Mucosa of descending colon (tissue), 3 donors: ENCODE measurements at regions not wholly inside any gene's neighbourhood (a gene's known extent, or its start where the extent isn't known, plus 50 kb on each side); places are given as distances from the start of the nearest gene placed in this dataset.

Source experiments
- ATAC-seq: fragments of 200-7000 bp; cut with Tn5 transposase; one replicate; pipeline ENCODE4 v1.9.1; 2020; ENCODE audit warnings: mild to moderate bottlenecking, moderate library complexity
- DNase-seq, 3 donors: peaks; one replicate each; pipeline ENCODE4 v3.0.0-alpha.2; 2020
- H3K36me3 ChIP-seq: fragments of 200-600 bp; one replicate; pipeline ENCODE4 v1.8.0; 2021; ENCODE audit warnings: low read depth, mild to moderate bottlenecking
- H3K4me1 ChIP-seq: fragments of 200-600 bp; one replicate; pipeline ENCODE4 v1.8.0; 2021; ENCODE audit warnings: low read depth, mild to moderate bottlenecking
- H3K4me3 ChIP-seq: fragments of 200-600 bp; one replicate; pipeline ENCODE4 v1.8.0; 2021; ENCODE audit warnings: mild to moderate bottlenecking
- H3K9me3 ChIP-seq: fragments of 200-600 bp; one replicate; pipeline ENCODE4 v1.8.0; 2021; ENCODE audit warnings: mild to moderate bottlenecking
- intact Hi-C, 2 donors: fragments of 100-400 bp; cut with DNase I in 1 of 2; cut with micrococcal nuclease in 1 of 2; formaldehyde crosslinking; loops; one replicate each; pipeline versions ENCODE4 v1.11.0 to v1.11.1; 2022; cut with DNase I, micrococcal nuclease
- TF ChIP-seq, protein P1 (sequence below): fragments of 200-600 bp; IDR thresholded peaks from one replicate; pipeline ENCODE4 v1.8.0; 2022; ENCODE audit warnings: antibody characterized with exemption, mild to moderate bottlenecking
- donor health status: DM: no; HTN: no; CAD: no; lungs with moderate emphysema.
- donor health status: DM: no; HTN: no; CAD: no.
- donor health status: DM: no; HTN: yes; CAD: no.

DNA sequence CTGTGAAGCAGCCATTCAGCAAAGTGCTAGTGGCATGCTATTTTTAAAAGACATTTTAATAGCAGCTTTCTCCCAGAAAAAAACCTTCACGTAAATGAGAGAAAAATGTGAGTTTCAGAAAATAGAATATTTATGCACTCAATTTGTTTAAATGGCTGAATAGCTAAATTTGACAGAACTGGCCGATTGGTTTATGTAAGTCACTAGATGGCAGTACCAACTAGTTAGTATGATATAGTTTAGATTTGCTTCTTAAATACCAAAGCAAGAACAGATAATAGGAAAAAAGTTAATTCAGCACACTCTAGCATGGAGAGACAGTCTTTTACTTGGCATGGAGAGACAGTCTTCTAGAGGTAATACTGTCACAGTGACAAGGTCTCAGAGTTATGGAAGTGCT lies 250.1 kb downstream of the SNCA start:
- H3K4me1 ChIP-seq, result no peaks in the 10 kb centered on the region
- ATAC-seq (no peak), DNase-seq (no peak)
- intact Hi-C loops, result no loop called here
- TF ChIP-seq, protein P1, sequence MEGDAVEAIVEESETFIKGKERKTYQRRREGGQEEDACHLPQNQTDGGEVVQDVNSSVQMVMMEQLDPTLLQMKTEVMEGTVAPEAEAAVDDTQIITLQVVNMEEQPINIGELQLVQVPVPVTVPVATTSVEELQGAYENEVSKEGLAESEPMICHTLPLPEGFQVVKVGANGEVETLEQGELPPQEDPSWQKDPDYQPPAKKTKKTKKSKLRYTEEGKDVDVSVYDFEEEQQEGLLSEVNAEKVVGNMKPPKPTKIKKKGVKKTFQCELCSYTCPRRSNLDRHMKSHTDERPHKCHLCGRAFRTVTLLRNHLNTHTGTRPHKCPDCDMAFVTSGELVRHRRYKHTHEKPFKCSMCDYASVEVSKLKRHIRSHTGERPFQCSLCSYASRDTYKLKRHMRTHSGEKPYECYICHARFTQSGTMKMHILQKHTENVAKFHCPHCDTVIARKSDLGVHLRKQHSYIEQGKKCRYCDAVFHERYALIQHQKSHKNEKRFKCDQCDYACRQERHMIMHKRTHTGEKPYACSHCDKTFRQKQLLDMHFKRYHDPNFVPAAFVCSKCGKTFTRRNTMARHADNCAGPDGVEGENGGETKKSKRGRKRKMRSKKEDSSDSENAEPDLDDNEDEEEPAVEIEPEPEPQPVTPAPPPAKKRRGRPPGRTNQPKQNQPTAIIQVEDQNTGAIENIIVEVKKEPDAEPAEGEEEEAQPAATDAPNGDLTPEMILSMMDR, result no peak
- H3K4me3 ChIP-seq, result no peak overlapping the region
- H3K36me3 ChIP-seq, result no peaks in the 10 kb centered on the region
- no peaks in the 10 kb centered on the region for H3K9me3 ChIP-seq

DNA sequence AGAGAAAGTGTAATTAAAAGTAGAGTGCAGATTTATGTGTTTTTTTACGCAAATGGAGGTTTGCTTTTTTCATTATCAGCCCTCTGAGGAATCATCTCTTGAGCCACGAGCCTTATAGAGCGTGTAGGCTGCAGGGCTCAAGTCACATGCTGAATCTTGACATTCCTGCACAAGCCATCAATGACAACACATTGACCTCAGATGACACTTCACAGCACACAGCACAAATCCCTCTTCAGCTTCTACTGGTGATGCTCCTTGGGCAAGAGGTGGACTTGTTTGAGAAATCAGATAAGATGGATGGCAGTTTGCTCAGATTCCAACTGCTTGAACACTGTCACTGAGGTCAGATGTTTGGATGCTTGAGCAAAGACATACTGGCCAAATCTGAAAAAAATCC lies 250.6 kb downstream of the SNCA start:
- ATAC-seq (no peak), DNase-seq (no peak)
- TF ChIP-seq, protein P1, result no peak
- no peaks in the 10 kb centered on the region for H3K4me1 ChIP-seq
- no peaks in the 10 kb centered on the region for H3K36me3 ChIP-seq
- H3K4me3 ChIP-seq, result no peak overlapping the region
- no peaks in the 10 kb centered on the region for H3K9me3 ChIP-seq
- intact Hi-C loops, result no loop called here

DNA sequence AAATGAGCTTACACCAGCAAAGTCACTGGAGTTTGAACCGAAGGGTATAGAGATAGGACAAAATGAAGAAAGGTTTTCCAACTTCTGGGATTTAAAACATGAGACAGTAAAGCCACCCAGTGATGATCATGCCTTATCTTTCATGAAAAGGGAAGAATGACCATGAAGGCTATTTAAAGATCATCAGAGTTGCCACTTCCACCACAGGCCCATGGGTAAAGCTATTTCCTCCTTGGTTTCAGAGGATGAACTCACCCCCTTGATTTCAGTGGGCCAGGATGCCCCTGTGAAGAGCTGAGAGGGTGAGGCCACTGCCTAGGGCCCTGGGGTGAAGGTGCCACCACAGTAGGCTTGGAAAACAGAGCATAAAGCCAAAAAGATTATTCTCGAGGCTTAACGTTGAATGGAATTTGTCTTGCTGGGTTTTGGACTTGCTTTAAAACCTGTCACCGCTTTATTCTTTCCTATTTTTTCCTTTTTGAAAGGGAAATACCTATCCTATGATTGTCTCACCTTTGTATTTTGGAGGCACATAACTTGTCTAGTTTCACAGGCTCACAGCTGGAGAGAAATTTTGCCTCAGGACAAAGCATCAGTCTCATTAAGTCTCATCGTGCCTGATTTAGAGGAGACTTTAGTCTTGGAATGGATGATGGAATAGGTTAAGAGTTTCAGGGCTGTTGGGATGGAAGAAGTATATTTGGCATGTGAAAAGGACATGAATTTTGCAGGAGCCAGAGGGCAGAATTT lies 254.0 kb downstream of the SNCA start:
- DNase-seq (no peak), ATAC-seq (no peak)
- no peaks in the 10 kb centered on the region for H3K4me1 ChIP-seq
- H3K36me3 ChIP-seq, result no peaks in the 10 kb centered on the region
- no peak overlapping the region for H3K4me3 ChIP-seq
- H3K9me3 ChIP-seq, result no peaks in the 10 kb centered on the region
- TF ChIP-seq, protein P1, result no peak
- intact Hi-C loops, result no loop called here

DNA sequence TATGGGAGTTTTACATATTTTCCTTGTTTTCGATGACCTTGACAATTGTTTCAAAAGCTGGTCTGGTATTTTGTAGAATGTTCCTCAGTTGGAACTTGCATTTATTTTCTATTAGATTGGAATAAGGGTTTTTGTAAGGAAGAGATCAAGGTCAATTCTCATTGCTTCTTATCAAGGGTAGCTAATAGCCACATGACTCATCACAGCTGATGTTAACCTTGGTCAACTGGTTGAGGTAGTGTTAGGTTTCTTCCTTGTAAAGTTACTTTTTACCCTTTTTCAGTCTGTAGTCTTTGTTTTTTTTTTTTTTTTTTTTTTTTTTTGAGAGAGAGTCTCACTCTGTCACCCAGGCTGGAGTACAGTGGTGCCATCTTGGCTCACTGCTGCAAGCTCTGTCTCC lies 257.2 kb downstream of the SNCA start:
- no peaks in the 10 kb centered on the region for H3K4me1 ChIP-seq
- no peak for DNase-seq
- no peak overlapping the region for H3K4me3 ChIP-seq
- intact Hi-C loops, result no loop called here
- ATAC-seq, result no peak
- no peaks in the 10 kb centered on the region for H3K36me3 ChIP-seq
- TF ChIP-seq, protein P1, result no peak
- H3K9me3 ChIP-seq, result no peaks in the 10 kb centered on the region

- Histone ChIP-seq H3K36me3 (no peaks in the 10 kb centered on the region), H3K4me3 (no peak overlapping the region), H3K9me3 (no peaks in the 10 kb centered on the region), H3K4me1 (no peaks in the 10 kb centered on the region)
- intact Hi-C loops, result no loop called here
- TF ChIP-seq, protein P1, result no peak
- no peak for DNase-seq
- ATAC-seq, result no peak
These were observed 260.7 kb downstream of the SNCA start for GRCh38 chr4:89576246-89576645.

DNA sequence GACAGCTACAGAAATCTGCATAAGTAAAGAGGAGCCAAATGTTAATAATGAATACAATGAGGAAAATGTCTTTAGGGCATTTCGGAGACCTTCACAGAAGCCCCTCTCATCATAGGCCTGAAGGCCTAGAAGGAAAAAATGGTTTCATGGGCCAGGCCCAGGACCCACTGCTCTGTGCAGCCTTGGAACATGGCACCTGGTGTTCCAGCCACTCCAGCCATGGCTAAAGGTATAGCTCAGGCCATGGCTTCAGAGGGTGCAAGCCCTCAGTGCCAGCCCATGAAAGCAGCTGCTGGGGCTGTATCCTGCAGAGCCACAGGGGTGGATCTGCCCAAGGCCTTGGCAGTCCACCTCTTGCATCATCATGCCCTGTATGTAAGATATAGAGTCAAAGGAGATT lies 261.1 kb downstream of the SNCA start:
- Histone ChIP-seq H3K4me3 (no peak overlapping the region), H3K9me3 (no peaks in the 10 kb centered on the region), H3K4me1 (no peaks in the 10 kb centered on the region), H3K36me3 (no peaks in the 10 kb centered on the region)
- DNase-seq (no peak), ATAC-seq (no peak)
- TF ChIP-seq, protein P1, result no peak
- intact Hi-C loops, result no loop called here
